GM19240 (cell line): ENCODE measurements at regions not wholly inside any gene's neighbourhood (a gene's known extent, or its start where the extent isn't known, plus 50 kb on each side); places are given as distances from the start of the nearest gene placed in this dataset.

Source experiments
- DNase-seq: peaks from one replicate; pipeline ENCODE4 v3.0.0; 2011; ENCODE audit warnings: low spot score; ENCODE audit not compliant: insufficient read length

DNA sequence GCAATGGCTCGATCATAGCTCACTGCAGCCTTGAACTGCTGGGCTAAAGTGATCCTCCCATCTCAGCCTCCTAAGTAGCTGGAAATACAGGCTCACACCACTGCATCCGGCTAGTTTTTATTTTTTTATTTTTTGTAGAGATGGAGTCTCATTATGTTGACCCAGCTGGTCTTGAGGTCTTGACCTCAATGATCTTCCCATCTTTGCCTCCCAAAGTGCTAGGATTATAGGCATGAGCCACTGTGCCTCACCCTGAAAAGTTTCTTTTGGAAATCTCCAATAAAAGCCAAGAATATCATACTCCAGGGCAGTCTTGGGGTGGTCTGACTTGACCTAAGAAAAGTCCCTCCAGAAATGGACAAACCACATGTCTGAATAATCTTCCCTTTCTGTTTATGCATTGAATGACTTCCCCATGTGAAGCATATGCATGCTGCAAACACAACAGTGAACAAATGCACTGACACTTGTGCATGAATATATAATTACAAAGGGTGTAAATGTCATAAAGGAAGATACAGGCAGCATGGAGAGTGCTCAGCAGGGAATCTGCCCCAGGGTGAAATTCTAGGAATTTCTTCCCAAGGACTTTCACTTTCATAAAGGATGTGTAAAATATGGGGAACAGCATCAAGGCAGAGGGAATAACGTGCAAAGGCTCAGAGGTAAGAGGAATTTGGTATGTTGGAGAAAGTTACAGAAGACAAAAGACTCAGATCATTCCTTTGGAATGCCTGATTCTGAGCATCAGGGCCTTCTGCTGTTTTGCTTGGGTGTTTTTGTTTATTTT lies 142.4 kb upstream of the LYZL1 start:
- no peak for DNase-seq

DNA sequence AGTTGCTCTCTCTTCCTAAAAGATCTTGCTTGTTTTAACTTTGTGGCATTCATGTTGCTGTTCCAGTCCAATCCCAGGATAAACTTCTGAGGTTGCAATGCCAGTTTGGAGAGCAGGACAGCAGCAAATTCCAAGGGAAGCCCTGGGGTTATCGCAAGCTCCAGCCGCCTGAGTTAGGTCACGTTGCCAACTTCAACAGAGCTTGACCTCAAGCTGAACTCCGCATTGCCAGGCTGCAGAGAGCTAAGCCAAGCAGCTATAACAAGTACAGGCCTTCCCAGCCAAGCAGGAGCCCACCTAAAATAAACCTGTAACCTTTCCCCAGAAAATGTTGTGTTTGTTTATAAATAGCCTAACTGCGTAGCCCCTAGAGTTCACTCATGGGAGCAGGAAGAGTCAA lies 138.9 kb upstream of the LYZL1 start:
- no peak for DNase-seq

DNA sequence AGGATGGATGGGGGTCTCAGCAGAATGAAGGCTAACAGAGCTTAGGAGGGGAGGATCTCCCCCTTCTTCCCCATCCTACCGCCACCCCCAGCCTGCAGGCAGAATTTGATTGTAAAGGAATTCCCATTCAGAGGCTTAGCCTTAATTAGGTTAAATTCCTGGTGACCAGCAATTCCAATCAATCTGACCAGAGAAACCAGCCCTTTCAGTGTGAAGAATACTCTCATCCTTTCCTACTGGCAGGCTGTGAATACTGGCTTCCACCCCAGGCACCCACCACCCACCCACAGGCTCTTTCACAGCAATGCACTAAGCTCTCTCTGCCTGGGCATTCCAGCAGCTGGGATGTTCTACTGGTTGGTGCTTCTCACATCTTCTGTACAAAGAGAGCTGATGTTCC lies 137.9 kb upstream of the LYZL1 start:
- no peak for DNase-seq

DNA sequence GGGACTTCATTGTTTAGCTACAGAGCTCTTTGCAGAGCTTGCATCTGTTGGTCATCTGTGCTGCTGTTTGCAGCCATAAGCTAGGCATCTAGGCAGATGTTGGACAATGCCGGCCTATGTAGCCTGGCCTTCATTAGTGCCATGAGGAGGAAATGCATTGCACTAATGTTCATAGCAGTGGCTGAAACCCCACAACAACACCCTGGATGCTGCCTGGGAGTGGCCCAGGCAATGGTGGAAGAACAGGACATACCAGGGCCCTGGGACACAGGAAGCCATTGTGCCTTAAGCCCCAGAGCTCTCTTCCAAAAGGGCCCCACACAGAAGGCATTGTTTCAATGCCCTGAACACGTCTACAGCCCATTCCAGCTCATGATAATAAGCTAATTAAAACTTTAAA lies 131.5 kb upstream of the LYZL1 start:
- no peak for DNase-seq

DNA sequence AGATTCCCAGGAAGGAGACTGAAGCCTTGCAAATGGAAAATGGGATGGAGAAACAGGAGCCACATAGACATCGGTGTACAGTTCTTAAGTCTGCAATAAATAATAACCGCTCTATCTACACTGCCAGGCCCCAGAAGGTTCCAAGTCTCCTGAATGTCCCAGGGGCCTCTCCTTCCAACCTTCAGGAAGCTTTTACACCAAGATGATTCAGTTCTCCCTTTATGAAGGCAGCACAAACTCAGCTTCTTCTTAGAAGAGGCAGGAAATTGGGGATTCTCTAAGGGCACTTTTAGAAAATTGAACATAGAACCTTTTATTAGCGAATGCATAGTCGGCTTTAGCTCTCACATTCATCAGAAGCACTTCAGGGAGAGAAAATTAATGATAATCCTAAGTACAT lies 130.8 kb upstream of the LYZL1 start:
- no peak for DNase-seq

DNA sequence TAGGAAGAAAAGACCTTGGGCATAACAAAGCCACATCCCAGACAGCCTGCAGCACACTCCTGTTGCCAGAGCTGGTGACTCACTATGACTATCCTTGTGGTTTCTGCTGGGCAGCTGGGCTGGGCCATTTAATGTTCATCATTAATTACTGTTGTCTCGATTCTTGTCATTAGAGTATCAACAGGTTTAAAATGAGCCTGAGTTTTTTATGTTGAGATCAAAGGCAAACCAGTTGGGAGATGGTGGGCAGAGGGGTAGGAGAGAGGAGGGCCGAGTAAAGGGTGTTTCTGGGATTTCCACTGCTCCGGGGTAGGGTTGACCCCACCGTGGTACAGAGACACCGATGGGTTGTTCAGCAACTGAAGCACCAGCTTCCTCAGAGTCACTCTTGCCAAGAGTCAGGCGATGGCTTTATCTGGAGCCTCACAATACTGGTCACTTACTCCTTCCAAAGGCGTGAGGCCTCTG lies 128.7 kb upstream of the LYZL1 start:
- no peak for DNase-seq

DNA sequence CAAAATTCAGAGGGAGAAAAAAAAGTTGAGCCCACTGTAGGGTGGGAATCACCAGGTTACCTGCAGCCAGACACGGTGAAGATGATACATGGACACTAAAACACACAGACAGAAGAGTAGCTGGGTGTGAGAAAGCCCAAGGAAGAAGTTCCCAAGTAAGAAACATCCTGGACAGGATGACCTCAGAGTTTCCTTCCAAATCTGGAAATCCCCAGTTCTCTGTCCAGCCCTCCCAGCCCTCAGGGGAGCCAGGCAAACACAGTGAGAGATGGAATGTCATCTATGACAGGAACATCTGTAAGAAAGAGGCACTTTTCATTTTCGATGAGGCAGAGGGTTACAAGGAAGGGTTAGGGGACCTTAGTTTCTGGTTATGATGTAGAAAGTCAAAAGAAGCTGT lies 125.1 kb upstream of the LYZL1 start:
- DNase-seq = no peak

DNA sequence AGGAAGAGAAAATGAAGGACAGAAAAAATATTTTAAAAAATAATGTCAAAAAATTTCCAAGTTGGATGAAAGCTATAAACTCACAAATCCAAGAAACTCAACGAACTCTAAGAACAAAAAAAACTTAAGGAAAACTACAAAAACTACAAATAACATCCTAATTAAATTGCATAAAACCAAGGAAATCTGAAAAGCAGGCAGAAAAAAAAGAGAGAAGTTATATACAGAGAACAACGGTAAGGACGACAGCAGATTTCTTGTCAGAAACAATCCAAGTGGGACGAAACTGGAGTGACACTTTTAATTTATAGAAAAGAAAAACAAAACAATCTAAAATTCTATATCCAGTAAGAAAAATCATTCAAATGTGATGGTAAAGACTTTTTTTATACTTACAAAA lies 122.2 kb upstream of the LYZL1 start:
- DNase-seq = no peak

DNA sequence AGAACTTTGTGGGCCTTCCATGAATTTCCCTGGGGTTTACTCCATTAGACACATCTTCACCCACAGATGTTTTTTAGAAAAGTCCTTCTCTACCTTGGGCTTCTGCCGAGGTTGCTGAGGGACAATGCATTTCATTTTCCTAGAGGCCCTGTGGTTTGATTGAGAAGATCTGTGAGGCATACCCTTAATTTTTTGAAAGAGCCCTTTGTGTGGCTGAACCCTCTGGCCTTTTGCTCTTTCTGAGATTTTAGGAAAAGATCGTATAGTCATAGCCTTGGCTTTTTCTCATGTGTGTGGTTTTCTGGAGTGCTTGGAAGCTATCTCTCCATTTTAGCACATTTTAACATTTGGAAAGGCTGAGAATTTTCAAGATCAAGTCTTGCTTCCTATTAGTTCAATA lies 119.8 kb upstream of the LYZL1 start:
- DNase-seq = no peak

DNA sequence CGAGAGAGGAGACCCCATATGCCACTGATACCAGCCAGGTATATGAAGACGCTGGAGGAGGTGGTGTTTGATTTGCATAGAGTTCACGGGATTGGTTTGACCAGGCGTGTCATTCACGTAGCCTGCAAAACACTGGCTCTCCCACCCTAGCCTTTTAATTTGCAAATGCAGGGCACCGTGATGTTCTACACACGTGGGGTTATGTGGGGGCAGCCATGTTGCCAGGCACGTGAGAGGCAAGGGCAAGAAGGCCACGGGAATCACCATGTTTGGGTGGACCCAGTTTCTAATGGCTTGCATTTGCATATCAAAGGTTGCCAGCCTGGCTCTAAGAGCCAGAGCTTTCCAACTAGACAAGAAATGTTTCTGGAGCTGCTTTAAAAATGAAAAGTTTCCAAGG lies 117.2 kb upstream of the LYZL1 start:
- no peak for DNase-seq

DNA sequence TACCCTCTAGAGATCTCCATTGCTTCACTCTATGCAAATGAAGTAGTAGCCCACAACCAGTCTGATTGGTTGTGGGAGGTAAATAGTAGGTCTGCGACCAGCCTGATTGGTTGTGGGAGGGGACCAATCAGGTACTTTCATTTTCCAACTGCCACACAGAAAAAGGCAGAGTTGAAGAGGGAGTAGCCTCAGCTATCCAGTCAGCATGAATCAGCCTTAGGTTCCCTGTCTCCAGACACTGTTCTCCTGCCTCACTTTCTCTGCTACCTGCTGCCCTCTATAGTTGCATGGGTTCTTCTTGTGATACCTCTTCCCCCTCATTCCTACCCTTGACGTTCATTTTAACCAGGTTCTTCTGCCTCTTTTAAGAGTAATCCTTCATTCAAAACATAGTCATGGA lies 114.5 kb upstream of the LYZL1 start:
- DNase-seq = no peak

DNA sequence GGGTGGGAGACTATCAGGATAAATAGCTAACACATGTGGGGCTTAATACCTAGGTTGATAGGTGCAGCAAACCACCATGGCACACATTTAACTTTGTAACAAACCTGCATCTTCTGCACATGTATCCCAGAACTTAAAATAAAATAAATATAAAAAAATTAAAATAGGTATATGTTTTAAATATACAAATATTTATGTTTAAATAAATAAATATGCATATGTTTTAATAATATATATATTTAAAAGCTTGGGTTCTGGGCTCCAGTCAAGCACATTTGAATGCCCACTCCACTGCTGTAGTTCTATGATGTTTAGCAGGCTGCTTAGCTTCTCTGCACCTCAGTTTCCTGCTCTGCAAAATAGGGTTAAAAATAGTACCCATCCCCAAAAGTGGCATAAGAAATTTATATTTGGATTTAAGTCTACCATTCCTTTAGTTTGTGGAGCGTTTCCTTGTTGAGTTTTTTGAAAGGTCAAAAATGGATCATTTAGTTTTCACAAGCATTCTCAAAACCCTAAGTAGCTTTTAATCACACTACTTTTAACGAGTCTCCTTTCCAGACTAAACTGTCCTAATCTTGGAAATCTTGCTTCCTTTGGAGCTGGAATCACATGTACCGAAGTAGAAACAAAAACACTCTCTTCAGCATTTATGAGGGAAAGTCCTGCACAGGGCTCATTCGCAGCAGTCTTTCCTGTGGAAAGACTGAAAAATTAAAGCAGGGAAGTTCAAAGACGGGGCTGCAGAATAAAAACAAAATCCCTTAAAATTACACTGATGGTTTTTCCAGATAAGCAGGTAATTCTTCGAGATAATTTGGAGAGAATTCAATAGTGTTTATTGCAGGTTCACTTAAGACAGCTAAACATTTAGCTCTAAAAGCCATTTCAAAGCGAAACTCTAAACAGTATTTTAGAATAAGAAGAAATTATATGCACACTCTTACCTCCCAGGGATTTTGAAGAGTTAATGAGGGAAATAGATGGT lies 111.7 kb upstream of the LYZL1 start:
- DNase-seq = no peak

DNA sequence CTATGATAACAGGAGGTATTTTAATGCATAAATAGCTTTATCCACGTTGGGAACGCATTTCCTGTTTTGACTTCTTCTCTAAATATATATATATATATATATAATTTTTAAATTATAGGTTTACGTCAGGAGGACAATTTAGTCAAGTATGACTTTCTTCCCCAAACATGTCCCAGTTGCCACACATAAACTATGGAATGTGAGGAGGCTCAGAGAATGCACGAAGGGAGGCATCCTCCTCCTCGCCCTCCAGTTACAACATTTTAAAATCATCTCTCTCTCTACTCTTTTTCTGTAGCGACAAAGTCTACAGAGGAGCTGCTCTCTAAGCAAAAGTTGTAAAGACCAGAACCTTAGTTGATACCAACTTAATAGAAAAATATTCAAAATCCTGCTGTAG lies 106.9 kb upstream of the LYZL1 start:
- DNase-seq = no peak

DNA sequence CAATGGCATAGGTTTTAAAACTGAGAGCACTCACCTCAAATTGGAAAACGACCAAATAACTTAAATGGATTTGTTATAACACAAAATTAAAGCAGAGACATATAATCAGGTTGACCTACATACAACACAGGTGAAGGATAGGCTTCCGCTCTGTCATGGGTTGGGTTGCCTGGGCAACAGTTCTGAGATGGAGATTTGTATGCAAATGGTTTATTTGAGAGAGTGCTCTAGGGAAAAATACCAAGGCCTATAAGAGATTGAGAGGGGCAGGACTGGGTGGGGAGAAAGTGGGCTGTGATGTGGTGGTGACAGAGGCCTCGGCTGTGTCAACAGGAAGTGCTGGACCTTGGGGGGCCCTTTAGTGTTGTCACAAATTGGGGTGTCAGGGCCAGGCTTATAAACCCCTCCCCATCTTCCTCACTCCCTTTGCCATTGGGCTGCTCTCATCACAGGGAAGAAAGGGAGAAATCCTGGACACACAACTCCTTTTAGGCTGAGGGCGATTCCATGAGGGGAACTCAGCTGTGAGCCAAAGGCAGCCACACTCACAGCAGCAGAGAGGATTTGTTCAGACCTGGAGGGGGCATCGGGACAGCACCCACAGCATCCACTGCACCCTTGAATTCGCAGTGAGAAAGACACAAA lies 105.4 kb upstream of the LYZL1 start:
- DNase-seq = no peak

DNA sequence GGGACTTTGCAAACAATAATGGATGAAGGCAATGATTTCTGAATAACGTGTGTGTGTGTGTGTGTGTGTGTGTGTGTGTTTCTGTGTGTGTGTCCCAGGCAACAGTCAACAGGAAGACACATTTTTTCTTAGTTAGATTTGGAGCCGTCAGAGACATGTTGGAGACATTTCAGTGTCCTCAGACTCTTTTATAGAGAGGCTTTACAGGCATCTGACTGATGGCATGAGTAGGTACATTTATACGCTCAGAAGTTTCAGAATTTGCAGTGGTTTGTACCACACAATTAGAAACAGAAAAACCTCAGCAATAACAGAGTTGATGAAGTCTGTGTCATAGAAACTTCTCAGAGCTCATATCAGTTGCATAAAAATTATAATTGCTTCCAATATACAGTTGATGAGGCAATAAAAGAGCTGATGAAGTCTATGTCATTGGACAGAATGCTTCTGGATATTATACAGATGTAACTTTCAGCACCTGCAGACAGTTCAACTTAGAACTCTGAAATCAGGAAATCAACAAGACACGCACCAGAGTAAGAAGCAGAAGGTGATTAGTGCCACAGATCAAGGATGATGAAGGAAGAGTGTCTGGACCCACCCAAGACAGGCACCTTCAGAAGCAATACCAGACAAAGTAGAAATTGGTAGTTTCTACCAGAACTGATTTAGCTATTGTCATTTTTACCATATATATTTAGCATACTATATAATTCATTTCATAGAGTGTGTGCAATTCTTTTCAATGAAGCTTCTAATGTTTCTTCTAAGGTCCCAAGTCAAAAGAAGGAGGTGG lies 104.5 kb upstream of the LYZL1 start:
- DNase-seq = no peak

DNA sequence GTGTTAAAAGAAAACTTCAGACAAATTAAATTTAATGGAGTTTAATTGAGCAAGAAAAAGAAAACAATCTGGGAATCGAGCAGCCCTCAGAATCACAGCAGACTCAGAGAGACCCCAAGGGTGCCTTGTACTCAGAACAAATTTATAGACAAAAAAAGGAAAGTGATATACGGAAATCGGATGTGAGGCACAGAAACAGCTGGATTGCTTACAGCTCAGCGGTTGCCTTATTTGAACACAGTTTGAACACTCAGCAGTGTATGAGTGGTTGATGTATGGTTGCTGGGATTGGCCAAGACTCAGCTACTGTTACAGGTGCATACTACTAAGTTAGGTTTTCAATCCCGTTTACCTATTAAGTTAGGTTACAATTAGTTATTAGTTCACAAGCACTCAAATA lies 103.8 kb upstream of the LYZL1 start:
- DNase-seq = no peak

DNA sequence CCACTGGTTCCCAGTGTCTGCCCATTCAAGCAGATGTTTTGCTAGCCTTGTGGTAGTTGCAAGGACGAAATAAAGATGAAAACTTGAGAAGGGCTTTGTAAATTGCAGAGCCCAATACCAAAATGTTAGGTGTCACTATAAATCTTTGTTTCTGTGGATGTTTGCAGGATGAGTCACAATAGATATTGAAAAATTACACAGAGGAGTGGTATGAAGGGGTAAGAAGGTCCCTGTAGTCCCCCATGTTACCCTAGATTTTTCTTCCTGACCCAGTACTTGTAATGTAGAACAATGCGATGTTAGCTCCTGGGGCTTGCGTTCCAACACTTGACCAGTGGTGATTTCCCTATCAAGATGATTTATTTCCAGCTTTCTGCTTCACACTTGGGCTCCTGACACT lies 102.6 kb upstream of the LYZL1 start:
- DNase-seq = no peak

DNA sequence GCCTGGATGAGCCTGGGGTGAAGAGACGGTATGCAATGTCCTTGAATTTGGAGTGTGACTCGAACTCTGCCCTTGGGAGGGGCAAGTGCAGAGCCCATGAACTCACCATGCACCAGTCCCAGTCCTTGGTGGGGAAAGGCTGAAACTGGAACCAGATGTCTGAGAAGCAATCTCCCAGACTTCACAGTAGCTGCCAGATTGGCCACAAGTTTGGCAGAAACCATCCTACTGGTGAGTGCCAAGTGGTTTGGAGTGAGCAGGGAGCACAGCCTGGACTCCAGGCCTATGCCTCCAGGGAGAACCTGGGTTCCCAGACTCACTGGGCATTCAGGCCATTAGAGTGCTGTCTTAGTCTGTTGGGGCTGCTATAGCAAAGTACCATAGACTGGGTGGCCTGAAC lies 99.6 kb upstream of the LYZL1 start:
- DNase-seq = no peak

DNA sequence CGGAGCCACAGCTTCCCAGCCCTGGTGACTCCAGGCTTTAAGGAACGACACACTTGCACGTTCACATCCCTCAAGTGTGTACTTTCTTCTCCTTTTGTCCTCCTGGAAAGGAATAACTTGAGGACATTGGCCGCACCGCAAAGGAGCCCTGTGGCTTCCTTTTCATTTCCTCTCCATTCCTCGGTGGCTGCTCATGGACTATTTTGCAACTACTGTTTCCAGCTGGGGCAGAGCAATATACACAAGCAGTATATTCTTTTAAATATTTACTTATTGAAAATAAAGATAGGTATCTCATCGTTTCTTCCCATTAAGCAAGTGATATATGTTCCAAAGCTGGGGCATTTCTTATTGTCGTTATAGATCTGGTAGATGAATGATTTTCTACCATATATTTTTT lies 97.2 kb upstream of the LYZL1 start:
- no peak for DNase-seq

DNA sequence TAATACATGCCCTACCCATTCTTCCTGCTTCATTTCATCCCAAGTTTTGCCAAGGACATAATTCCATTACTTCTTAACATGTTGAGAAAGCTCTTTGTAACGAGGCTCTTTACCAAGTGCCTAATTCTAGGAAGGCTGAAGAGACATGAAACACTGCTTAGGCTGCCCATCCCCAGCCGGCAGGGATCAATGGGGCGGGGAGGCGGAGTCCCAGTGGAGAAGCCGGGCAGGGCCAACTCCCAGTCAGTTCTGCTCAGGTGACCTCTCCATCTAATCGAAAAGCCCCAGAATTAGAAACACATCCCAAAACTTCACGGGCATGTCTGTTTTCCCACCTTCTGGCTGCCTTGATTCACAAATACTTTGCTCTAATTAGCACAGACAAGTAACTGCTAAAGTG lies 89.5 kb upstream of the LYZL1 start:
- DNase-seq = no peak
